ENCODE measurements at regions not wholly inside any gene's neighbourhood (a gene's known extent, or its start where the extent isn't known, plus 50 kb on each side); places are given as distances from the start of the nearest gene placed in this dataset.

- TF ChIP-seq, protein P1, sequence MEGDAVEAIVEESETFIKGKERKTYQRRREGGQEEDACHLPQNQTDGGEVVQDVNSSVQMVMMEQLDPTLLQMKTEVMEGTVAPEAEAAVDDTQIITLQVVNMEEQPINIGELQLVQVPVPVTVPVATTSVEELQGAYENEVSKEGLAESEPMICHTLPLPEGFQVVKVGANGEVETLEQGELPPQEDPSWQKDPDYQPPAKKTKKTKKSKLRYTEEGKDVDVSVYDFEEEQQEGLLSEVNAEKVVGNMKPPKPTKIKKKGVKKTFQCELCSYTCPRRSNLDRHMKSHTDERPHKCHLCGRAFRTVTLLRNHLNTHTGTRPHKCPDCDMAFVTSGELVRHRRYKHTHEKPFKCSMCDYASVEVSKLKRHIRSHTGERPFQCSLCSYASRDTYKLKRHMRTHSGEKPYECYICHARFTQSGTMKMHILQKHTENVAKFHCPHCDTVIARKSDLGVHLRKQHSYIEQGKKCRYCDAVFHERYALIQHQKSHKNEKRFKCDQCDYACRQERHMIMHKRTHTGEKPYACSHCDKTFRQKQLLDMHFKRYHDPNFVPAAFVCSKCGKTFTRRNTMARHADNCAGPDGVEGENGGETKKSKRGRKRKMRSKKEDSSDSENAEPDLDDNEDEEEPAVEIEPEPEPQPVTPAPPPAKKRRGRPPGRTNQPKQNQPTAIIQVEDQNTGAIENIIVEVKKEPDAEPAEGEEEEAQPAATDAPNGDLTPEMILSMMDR (conservative IDR thresholded peaks at IDR 0.05; ENCODE audit: control insufficient read depth, insufficient read depth, low read depth, low read length): no peak
- no peak for DNase-seq (ENCODE audit: low read depth)
- H3K4me3 ChIP-seq (ENCODE audit: control insufficient read depth, low read depth, low read length): no peak overlapping the region
These were observed 2244.5 kb upstream of the WWC1 start for GRCh38 chr5:166046956-166047355.

- TF ChIP-seq, protein P1 (conservative IDR thresholded peaks at IDR 0.05; ENCODE audit: control insufficient read depth, insufficient read depth, low read depth, low read length): no peak
These were observed 2240.9 kb upstream of the WWC1 start for GRCh38 chr5:166050531-166050930.

DNA sequence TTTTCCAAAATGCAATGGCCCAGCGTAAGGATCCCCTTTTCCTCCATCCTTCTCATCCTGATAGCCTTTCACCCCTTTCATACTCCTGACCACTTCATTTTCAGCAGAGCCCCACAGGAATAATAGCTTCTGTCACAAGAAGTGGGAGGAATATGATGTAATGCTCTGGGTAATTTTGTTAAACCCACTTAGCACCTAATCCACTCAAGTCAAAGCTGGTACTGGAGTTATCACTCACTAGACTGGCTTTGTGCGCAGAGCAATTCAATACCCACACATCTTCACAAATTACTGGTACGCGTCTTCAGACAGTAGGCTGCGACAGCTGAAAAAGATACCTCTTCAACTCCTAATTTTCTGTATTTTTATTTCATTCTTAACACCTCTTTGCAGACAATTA is 2232.8 kb upstream of the WWC1 start:
- TF ChIP-seq, protein P1 (conservative IDR thresholded peaks at IDR 0.05; ENCODE audit: control insufficient read depth, insufficient read depth, low read depth, low read length): no peak
- H3K4me3 ChIP-seq (ENCODE audit: control insufficient read depth, low read depth, low read length): no peak overlapping the region
- no peak for DNase-seq (ENCODE audit: low read depth)

More at GRCh38 chr5:166050531-166050930, 2240.9 kb upstream of the WWC1 start:
- no peak for DNase-seq (ENCODE audit: low read depth)
- H3K4me3 ChIP-seq (ENCODE audit: control insufficient read depth, low read depth, low read length): no peak overlapping the region

GRCh38 chr5:166062094-166062493 is 2229.4 kb upstream of the WWC1 start:
- H3K4me3 ChIP-seq (ENCODE audit: control insufficient read depth, low read depth, low read length): no peak overlapping the region
- no peak for DNase-seq (ENCODE audit: low read depth)
- TF ChIP-seq, protein P1 (conservative IDR thresholded peaks at IDR 0.05; ENCODE audit: control insufficient read depth, insufficient read depth, low read depth, low read length): no peak

- TF ChIP-seq, protein P1 (conservative IDR thresholded peaks at IDR 0.05; ENCODE audit: control insufficient read depth, insufficient read depth, low read depth, low read length): no peak
- no peak for DNase-seq (ENCODE audit: low read depth)
These were observed 2228.7 kb upstream of the WWC1 start for GRCh38 chr5:166062719-166063118.

GRCh38 chr5:166063261-166063660 is 2228.2 kb upstream of the WWC1 start:
- H3K4me3 ChIP-seq (ENCODE audit: control insufficient read depth, low read depth, low read length): no peak overlapping the region
- TF ChIP-seq, protein P1 (conservative IDR thresholded peaks at IDR 0.05; ENCODE audit: control insufficient read depth, insufficient read depth, low read depth, low read length): no peak
- no peak for DNase-seq (ENCODE audit: low read depth)

More at GRCh38 chr5:166062719-166063118, 2228.7 kb upstream of the WWC1 start:
- H3K4me3 ChIP-seq (ENCODE audit: control insufficient read depth, low read depth, low read length): no peak overlapping the region
